ENCODE measurements at regions not wholly inside any gene's neighbourhood (a gene's known extent, or its start where the extent isn't known, plus 50 kb on each side); places are given as distances from the start of the nearest gene placed in this dataset.

GRCh38 chr4:141455651-141456050 lies 180.7 kb upstream of the IL15 start:
- TF ChIP-seq POLR2AphosphoS5 (IDR thresholded peaks at IDR 0.05; ENCODE audit: low read depth, low read length), result no peak
- TF ChIP-seq MEF2A (IDR thresholded peaks at IDR 0.05; ENCODE audit: borderline replicate concordance, low read depth), result no peak
- TF ChIP-seq EP300 (IDR thresholded peaks at IDR 0.05; ENCODE audit: borderline replicate concordance in 1 of 2, low read depth in 1 of 2, low read length in 1 of 2), result no peak
- TF ChIP-seq, protein P1, sequence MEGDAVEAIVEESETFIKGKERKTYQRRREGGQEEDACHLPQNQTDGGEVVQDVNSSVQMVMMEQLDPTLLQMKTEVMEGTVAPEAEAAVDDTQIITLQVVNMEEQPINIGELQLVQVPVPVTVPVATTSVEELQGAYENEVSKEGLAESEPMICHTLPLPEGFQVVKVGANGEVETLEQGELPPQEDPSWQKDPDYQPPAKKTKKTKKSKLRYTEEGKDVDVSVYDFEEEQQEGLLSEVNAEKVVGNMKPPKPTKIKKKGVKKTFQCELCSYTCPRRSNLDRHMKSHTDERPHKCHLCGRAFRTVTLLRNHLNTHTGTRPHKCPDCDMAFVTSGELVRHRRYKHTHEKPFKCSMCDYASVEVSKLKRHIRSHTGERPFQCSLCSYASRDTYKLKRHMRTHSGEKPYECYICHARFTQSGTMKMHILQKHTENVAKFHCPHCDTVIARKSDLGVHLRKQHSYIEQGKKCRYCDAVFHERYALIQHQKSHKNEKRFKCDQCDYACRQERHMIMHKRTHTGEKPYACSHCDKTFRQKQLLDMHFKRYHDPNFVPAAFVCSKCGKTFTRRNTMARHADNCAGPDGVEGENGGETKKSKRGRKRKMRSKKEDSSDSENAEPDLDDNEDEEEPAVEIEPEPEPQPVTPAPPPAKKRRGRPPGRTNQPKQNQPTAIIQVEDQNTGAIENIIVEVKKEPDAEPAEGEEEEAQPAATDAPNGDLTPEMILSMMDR (IDR thresholded peaks at IDR 0.05), result no peak
- TF ChIP-seq GATA2 (CRISPR knock-in tag; IDR thresholded peaks at IDR 0.05), result no peak

Data from SK-N-SH (cell line).